Thyroid gland (tissue), 4 donors: ENCODE measurements at regions not wholly inside any gene's neighbourhood (a gene's known extent, or its start where the extent isn't known, plus 50 kb on each side); places are given as distances from the start of the nearest gene placed in this dataset.

Experiments used
- CTCF ChIP-seq, 6 experiments: fragments of 200-600 bp in 3 of 6; fragments of 450-650 bp in 3 of 6; sonication (generic) in 3 of 6; IDR thresholded peaks; one replicate each; pipeline ENCODE4 v1.5.1; 2016 to 2019; ENCODE audit warnings: antibody characterized with exemption in 6 of 6, mild to moderate bottlenecking in 2 of 6, inconsistent platforms in 1 of 6, moderate library complexity in 1 of 6
- POLR2A ChIP-seq, 2 donors: fragments of 450-650 bp; IDR thresholded peaks; one replicate each; pipeline ENCODE4 v1.6.1; 2017; ENCODE audit warnings: antibody characterized with exemption in 2 of 2, mild to moderate bottlenecking in 2 of 2, moderate library complexity in 1 of 2

- no peak for TF ChIP-seq POLR2A (IDR thresholded peaks at IDR 0.05)
- TF ChIP-seq CTCF (IDR thresholded peaks at IDR 0.05): no peak
Measured at GRCh38 chr7:4338556-4338955, 343.5 kb upstream of the FOXK1 start.
